Activated naive CD8-positive, alpha-beta T cell treated with anti-CD3 and anti-CD28 coated beads, Interleukin-2, amount 10 ng/mL, durations not matched to agents 7 days and 5 days (primary cell): ENCODE measurements at regions not wholly inside any gene's neighbourhood (a gene's known extent, or its start where the extent isn't known, plus 50 kb on each side); places are given as distances from the start of the nearest gene placed in this dataset.

Source experiments
- ATAC-seq: fragments of 150-1000 bp; cut with Tn5 transposase; one replicate; pipeline ENCODE4 v1.10.0; 2021; ENCODE audit warnings: low read depth, moderate library complexity
- POLR2A ChIA-PET: fragments of 350-600 bp; sonication (Branson Sonifier 250); formaldehyde crosslinking; loops from one replicate; lab custom pipeline; 2021; ENCODE audit warnings: antibody characterized with exemption; lab: Charles Lee
- DNase-seq: peaks from one replicate; pipeline ENCODE4 v3.0.0; 2021
- H3K27ac Mint-ChIP-seq: one replicate; pipeline ENCODE4 v1.8.0; 2022; ENCODE audit warnings: mild to moderate bottlenecking, mixed read lengths
- H3K27me3 Mint-ChIP-seq: one replicate; pipeline ENCODE4 v1.8.0; 2022; ENCODE audit warnings: mild to moderate bottlenecking, moderate library complexity, mixed read lengths
- H3K36me3 Mint-ChIP-seq: one replicate; pipeline ENCODE4 v1.8.0; 2021; ENCODE audit warnings: mild to moderate bottlenecking, mixed read lengths
- H3K4me1 Mint-ChIP-seq: one replicate; pipeline ENCODE4 v1.8.0; 2021; ENCODE audit warnings: mixed read lengths
- H3K4me3 Mint-ChIP-seq: one replicate; pipeline ENCODE4 v1.8.0; 2022; ENCODE audit warnings: mild to moderate bottlenecking, moderate library complexity, mixed read lengths
- H3K9me3 Mint-ChIP-seq: one replicate; pipeline ENCODE4 v1.8.0; 2021; ENCODE audit warnings: mixed read lengths

GRCh38 chr17:34456121-34456520 lies 93.1 kb upstream of the CCL1 start:
- POLR2A ChIA-PET, result no interaction called here
- H3K27ac Mint-ChIP-seq, result no peak overlapping the region
- DNase-seq (no peak), ATAC-seq (no peak)
- peaks cover 2% of the 10 kb centered on the region for H3K4me1 Mint-ChIP-seq
- peaks cover 50% of the 10 kb centered on the region for H3K27me3 Mint-ChIP-seq
- H3K36me3 Mint-ChIP-seq, result no peaks in the 10 kb centered on the region
- no peak overlapping the region for H3K4me3 Mint-ChIP-seq
- H3K9me3 Mint-ChIP-seq, result no peaks in the 10 kb centered on the region

DNA sequence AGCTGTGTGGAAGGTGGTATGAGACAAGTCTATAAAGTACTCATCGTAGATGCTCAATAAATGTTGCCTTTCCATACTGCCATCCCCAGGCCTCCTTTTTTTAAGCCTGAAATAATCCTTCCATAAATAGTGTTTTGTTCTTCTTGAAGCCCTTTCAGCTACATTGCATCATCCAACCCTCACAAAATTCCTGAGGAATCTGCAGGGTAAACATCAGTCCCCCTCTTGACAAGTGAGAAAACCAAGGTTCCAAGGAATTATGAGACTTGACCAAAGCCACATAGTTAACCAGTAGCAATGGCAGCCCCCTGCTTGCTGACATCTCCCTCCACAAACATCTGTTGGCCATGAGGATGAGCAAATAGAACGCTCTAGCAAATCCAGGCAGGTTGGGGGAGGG lies 89.7 kb upstream of the CCL1 start:
- ATAC-seq, result no peak
- H3K9me3 Mint-ChIP-seq, result no peaks in the 10 kb centered on the region
- POLR2A ChIA-PET, result no interaction called here
- H3K4me3 Mint-ChIP-seq, result no peak overlapping the region
- no peak for DNase-seq
- H3K27me3 Mint-ChIP-seq, result peaks cover 38% of the 10 kb centered on the region
- H3K36me3 Mint-ChIP-seq, result no peaks in the 10 kb centered on the region
- no peak overlapping the region for H3K27ac Mint-ChIP-seq
- peaks cover 2% of the 10 kb centered on the region for H3K4me1 Mint-ChIP-seq

DNA sequence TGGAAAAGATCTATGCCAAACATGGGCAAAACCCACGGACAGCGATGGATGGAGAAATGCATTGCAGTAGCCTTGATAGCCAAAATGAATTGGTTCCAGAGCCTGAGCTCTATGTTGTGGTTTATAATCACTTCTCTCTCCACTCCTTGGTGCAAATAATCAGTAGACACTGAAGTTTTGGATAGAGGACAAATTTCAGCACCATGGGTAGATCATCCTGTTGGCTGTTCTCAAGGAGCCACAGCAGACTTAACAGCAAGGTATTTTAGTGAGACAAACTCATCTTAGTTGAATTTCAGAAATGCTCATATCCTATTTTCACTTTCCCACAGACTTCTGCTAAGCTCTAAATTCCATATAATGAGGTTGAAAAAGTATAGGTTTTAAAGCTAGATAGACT lies 88.3 kb upstream of the CCL1 start:
- Mint-ChIP-seq H3K36me3 (no peaks in the 10 kb centered on the region), H3K4me3 (no peak overlapping the region), H3K27ac (no peak overlapping the region), H3K9me3 (no peaks in the 10 kb centered on the region), H3K4me1 (no peaks in the 10 kb centered on the region), H3K27me3 (peaks cover 27% of the 10 kb centered on the region)
- no peak for ATAC-seq
- no peak for DNase-seq
- POLR2A ChIA-PET, result no interaction called here

DNA sequence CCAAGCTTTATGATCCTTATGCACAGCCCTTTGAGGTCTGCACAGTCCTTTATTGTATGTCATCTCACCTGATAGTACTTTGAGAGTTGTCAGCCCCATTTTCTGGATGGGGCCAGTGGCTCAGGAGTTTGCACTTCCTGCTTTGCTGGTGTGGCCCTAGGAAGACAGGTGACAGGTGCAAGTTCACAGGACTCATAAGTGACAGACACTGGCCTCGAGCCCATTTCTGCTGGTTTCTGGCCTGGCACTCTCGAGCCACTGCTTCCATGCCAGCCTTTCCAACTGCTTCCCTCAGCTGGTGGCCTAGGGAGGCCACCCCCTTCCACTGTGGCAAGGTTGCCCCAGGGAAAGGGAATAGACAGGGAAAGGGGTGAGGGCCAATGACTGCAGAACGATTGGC lies 84.4 kb upstream of the CCL1 start:
- Mint-ChIP-seq H3K4me1 (no peaks in the 10 kb centered on the region), H3K36me3 (no peaks in the 10 kb centered on the region), H3K9me3 (no peaks in the 10 kb centered on the region), H3K27me3 (peaks cover 19% of the 10 kb centered on the region), H3K4me3 (no peak overlapping the region), H3K27ac (no peak overlapping the region)
- DNase-seq, result no peak
- POLR2A ChIA-PET, result no interaction called here
- ATAC-seq, result no peak

DNA sequence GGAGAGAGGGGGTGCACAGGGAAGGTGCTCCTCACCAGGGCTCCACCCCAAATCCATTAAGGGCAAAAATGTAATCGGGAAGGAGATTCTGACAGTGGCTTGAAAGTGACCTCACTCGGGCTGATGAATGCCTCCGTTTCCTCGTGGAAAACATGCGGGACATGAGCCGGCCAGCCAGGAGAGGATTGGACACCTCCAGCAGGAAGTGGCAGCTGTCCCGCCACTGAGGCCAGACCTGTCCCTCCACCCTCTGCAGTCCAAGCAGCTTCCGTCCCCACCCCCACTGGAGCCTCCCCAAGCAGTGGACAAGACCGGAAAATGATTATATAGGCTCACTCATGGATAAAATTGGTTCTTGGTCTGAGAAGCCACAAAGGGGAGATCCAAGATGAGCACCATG lies 82.1 kb upstream of the CCL1 start:
- no peaks in the 10 kb centered on the region for H3K4me1 Mint-ChIP-seq
- H3K4me3 Mint-ChIP-seq, result no peak overlapping the region
- H3K27ac Mint-ChIP-seq, result no peak overlapping the region
- ATAC-seq (no peak), DNase-seq (no peak)
- no peaks in the 10 kb centered on the region for H3K9me3 Mint-ChIP-seq
- no peaks in the 10 kb centered on the region for H3K36me3 Mint-ChIP-seq
- POLR2A ChIA-PET, result no interaction called here
- peaks cover 19% of the 10 kb centered on the region for H3K27me3 Mint-ChIP-seq

GRCh38 chr17:34443619-34444469 lies 80.8 kb upstream of the CCL1 start:
- Mint-ChIP-seq H3K27ac (no peak overlapping the region), H3K4me1 (no peaks in the 10 kb centered on the region), H3K9me3 (no peaks in the 10 kb centered on the region), H3K27me3 (peaks cover 19% of the 10 kb centered on the region), H3K36me3 (no peaks in the 10 kb centered on the region), H3K4me3 (no peak overlapping the region)
- POLR2A ChIA-PET, result no interaction called here
- ATAC-seq (no peak), DNase-seq (peak; percentile 33)

- DNase-seq (no peak), ATAC-seq (no peak)
- H3K4me1 Mint-ChIP-seq, result no peaks in the 10 kb centered on the region
- peaks cover 16% of the 10 kb centered on the region for H3K27me3 Mint-ChIP-seq
- H3K9me3 Mint-ChIP-seq, result no peaks in the 10 kb centered on the region
- no peaks in the 10 kb centered on the region for H3K36me3 Mint-ChIP-seq
- H3K27ac Mint-ChIP-seq, result no peak overlapping the region
- POLR2A ChIA-PET, result no interaction called here
- no peak overlapping the region for H3K4me3 Mint-ChIP-seq
Observed at GRCh38 chr17:34442387-34443111, 79.5 kb upstream of the CCL1 start.

DNA sequence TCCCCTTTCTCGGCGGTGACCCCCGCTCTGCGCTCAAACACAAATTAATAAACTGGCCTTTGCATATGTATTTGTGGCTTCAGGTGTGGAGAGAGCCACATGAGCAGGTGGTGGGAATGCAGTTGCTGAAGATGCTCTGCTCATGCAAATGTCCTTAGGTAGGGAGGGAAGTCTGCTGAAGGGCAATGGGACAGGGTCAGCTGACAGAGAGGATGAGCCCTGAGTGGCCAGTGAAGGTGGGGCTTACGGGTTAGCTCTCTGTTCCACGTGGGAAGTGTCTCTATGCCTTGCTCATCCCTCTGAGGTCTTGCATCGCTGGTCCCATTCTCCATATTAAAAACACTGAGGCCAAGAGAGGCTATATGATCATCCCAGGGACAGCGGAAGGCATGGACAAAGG lies 74.2 kb upstream of the CCL1 start:
- H3K36me3 Mint-ChIP-seq, result no peaks in the 10 kb centered on the region
- ATAC-seq (no peak), DNase-seq (no peak)
- H3K4me3 Mint-ChIP-seq, result no peak overlapping the region
- peaks cover 16% of the 10 kb centered on the region for H3K27me3 Mint-ChIP-seq
- H3K27ac Mint-ChIP-seq, result no peak overlapping the region
- no peaks in the 10 kb centered on the region for H3K4me1 Mint-ChIP-seq
- POLR2A ChIA-PET, result no interaction called here
- no peaks in the 10 kb centered on the region for H3K9me3 Mint-ChIP-seq

DNA sequence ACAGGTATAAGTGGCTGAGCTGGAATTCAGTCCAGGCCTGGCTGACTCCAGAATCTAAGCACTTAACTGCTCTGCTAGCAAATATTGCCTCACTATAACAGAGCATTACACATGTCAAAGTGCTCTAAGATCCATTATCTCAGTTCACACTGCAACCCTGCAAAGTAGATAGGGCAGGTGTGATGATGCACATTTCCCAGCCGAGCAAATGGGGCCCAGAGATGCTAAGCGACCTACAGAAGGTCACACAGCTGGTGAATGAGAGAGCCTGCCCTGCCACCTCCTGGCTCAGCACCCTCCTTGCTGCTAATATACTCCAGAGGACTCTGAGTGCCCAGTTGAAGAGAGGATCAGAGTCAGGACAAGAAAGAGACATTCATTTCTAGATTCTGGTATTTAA lies 73.6 kb upstream of the CCL1 start:
- ATAC-seq, result no peak
- peaks cover 13% of the 10 kb centered on the region for H3K27me3 Mint-ChIP-seq

DNA sequence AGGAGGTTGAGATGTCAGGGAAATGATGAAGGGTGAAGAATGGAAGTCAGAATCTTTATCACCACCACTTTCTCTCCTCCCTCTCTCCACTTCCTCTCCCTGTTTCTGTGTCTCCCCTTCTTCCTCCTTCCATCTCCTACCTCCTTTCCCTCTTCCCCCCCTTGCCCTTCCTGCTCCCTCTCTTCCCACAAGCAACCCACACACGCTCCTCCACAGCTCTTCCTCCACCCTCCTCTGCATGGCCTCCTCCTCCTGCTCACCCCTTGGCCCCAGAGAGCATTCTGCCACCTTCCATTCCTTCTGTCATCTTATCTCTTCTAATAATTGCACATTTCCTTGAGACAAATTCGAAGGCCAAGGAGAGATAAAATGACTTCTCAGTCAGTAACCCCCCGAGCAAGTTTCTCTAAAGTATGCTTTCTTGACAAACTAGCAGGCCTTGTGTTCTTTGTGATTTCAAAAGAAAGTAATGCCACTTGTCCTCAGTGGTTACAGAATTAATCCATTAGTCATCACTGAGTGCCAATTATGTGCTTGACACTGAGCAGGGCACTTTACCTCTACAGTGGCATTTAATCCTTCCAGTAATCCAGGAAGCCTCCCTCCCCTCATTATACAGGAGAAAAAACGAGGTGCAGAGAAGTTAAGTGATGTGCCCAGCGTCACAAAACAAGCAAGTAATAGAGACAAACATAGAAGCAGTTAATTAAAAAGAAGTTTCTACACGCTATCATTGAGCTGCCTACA lies 72.3 kb upstream of the CCL1 start:
- POLR2A ChIA-PET, result no interaction called here
- no peaks in the 10 kb centered on the region for H3K9me3 Mint-ChIP-seq
- peaks cover 11% of the 10 kb centered on the region for H3K27me3 Mint-ChIP-seq
- DNase-seq (no peak), ATAC-seq (no peak)
- no peak overlapping the region for H3K4me3 Mint-ChIP-seq
- no peak overlapping the region for H3K27ac Mint-ChIP-seq
- no peaks in the 10 kb centered on the region for H3K36me3 Mint-ChIP-seq
- H3K4me1 Mint-ChIP-seq, result no peaks in the 10 kb centered on the region

More for the DNA sequence above, 73.6 kb upstream of the CCL1 start:
- POLR2A ChIA-PET, result no interaction called here
- DNase-seq, result no peak
- no peak overlapping the region for H3K4me3 Mint-ChIP-seq
- no peak overlapping the region for H3K27ac Mint-ChIP-seq
- no peaks in the 10 kb centered on the region for H3K36me3 Mint-ChIP-seq
- H3K9me3 Mint-ChIP-seq, result no peaks in the 10 kb centered on the region
- no peaks in the 10 kb centered on the region for H3K4me1 Mint-ChIP-seq

- H3K27ac Mint-ChIP-seq, result no peak overlapping the region
- H3K27me3 Mint-ChIP-seq, result peaks cover 9% of the 10 kb centered on the region
- no peaks in the 10 kb centered on the region for H3K36me3 Mint-ChIP-seq
- DNase-seq (no peak), ATAC-seq (no peak)
- H3K4me1 Mint-ChIP-seq, result no peaks in the 10 kb centered on the region
- no peak overlapping the region for H3K4me3 Mint-ChIP-seq
- POLR2A ChIA-PET, result no interaction called here
- no peaks in the 10 kb centered on the region for H3K9me3 Mint-ChIP-seq
Observed at GRCh38 chr17:34434052-34434451, 71.0 kb upstream of the CCL1 start.

DNA sequence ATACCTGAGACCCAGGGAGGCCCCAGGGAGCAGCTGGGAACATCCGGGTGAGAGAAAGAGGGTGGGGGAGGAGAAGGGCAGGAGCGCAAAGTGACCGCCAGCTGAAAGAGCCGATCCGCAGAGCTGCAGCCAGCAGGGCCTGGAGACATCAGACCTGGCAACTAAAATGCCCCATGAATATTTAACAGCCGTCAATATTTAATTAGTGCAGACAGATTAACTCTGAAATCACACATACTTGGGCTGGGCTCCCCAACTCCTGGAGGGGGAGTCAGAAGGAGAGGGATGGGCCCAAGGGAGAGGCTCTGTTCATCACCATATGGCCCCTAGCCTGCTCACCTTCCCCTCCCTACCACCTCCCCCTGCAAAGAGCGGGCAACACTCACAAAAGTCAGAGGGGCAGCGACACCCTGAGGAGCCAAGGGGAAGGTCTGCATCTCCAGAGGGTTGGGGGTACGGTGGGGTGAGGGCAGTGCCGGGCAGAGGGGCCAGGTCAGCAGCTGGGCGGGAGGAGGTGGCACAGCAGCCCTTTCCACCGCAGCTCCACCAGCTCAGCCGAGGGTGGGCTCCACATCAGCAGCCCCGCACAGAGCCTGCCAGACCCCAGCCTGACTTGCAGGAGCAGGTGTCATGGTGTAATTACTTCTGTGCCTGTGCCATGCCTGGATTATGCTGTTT lies 61.9 kb upstream of the CCL1 start:
- ATAC-seq, result no peak
- Mint-ChIP-seq H3K27ac (no peak overlapping the region), H3K4me1 (peaks cover 5% of the 10 kb centered on the region), H3K9me3 (no peaks in the 10 kb centered on the region), H3K36me3 (no peaks in the 10 kb centered on the region), H3K4me3 (no peak overlapping the region), H3K27me3 (peaks cover 43% of the 10 kb centered on the region)
- DNase-seq, result no peak
- POLR2A ChIA-PET, result no interaction called here
